H1 (cell line): ENCODE measurements at regions not wholly inside any gene's neighbourhood (a gene's known extent, or its start where the extent isn't known, plus 50 kb on each side); places are given as distances from the start of the nearest gene placed in this dataset.

Source experiments
- TAF1 ChIP-seq: IDR thresholded peaks from 2 replicates; pipeline ENCODE4 v1.6.1; 2011; ENCODE audit warnings: mild to moderate bottlenecking, low read depth, low read length
- TF ChIP-seq, protein P1 (sequence below), 3 experiments: IDR thresholded peaks; 1 replicate in 2 of 3; 2 replicates in 1 of 3; pipeline versions ENCODE4 v1.5.1 to v1.6.1; 2011; ENCODE audit warnings: low read length in 3 of 3, mild to moderate bottlenecking in 3 of 3, inconsistent platforms in 2 of 3, low read depth in 1 of 3, moderate library complexity in 1 of 3; ENCODE audit not compliant: insufficient read depth in 1 of 3; ENCODE audit errors: control extremely low read depth in 1 of 3

DNA sequence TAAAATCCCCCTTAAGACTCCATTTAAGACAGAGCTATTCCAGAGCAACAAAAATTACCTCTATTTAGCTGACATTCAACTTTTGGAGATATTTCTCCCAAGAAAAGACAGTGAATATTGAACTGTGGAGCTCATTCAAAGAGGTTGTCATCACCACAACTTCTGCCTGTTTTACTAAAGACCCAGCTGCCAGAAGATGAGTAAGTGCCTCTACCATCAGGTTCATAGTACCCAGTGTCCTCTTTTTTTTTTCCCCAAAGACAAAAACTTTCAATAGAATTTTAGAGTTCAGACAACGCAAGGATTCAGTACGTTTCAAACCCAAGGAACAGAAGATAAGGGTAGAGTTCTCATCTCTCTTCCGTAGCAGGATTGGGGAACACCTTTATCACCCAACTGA lies 461.3 kb downstream of the BCAT1 start:
- TF ChIP-seq, protein P1, sequence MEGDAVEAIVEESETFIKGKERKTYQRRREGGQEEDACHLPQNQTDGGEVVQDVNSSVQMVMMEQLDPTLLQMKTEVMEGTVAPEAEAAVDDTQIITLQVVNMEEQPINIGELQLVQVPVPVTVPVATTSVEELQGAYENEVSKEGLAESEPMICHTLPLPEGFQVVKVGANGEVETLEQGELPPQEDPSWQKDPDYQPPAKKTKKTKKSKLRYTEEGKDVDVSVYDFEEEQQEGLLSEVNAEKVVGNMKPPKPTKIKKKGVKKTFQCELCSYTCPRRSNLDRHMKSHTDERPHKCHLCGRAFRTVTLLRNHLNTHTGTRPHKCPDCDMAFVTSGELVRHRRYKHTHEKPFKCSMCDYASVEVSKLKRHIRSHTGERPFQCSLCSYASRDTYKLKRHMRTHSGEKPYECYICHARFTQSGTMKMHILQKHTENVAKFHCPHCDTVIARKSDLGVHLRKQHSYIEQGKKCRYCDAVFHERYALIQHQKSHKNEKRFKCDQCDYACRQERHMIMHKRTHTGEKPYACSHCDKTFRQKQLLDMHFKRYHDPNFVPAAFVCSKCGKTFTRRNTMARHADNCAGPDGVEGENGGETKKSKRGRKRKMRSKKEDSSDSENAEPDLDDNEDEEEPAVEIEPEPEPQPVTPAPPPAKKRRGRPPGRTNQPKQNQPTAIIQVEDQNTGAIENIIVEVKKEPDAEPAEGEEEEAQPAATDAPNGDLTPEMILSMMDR (IDR thresholded peaks at IDR 0.05; ENCODE audit: control extremely low read depth in 1 of 3, insufficient read depth in 1 of 3, low read depth in 1 of 3, low read length in 3 of 3) = no peak
- TF ChIP-seq TAF1 = no peak
